Lower leg skin (tissue), 4 donors: ENCODE measurements at regions not wholly inside any gene's neighbourhood (a gene's known extent, or its start where the extent isn't known, plus 50 kb on each side); places are given as distances from the start of the nearest gene placed in this dataset.
"Not testable (repeated sequence)": the region's sequence is repeated elsewhere in the genome, so short reads cannot be mapped to it uniquely, and the experiment has no call there.

Source experiments
- DNase-seq, 2 donors: peaks; one replicate each; pipeline ENCODE4 v3.0.0-alpha.2; 2019; ENCODE audit warnings: low spot score in 2 of 2
- H3K4me3 ChIP-seq: fragments of 200-600 bp; sonication (generic); 2 replicates; pipeline ENCODE4 v1.5.1; 2017; ENCODE audit warnings: mild to moderate bottlenecking, low read depth; ENCODE audit not compliant: poor library complexity, severe bottlenecking
- CTCF ChIP-seq, 3 donors: fragments of 450-650 bp; IDR thresholded peaks; one replicate each; pipeline ENCODE4 v1.5.1; 2016; ENCODE audit warnings: antibody characterized with exemption in 3 of 3, mild to moderate bottlenecking in 3 of 3, moderate library complexity in 2 of 3
- POLR2A ChIP-seq, 2 donors: fragments of 450-650 bp; IDR thresholded peaks; one replicate each; pipeline ENCODE4 v1.6.1; 2016 to 2017; ENCODE audit warnings: antibody characterized with exemption in 2 of 2, mild to moderate bottlenecking in 1 of 2, moderate library complexity in 1 of 2
- WGBS, 2 donors: methylation state at CpG; one replicate each; pipeline ENCODE4 v1.1.5; 2018; 5-methylcytosine and 5-hydroxymethylcytosine counted together
- intact Hi-C: fragments of 100-400 bp; cut with DNase I; formaldehyde crosslinking; loops from one replicate; pipeline ENCODE4 v1.15.0; 2023; ENCODE audit warnings: low total_unique reads

- no peak for DNase-seq
- 92 to 98% methylated on average over 8 to 10 of the region's 25 CpGs for WGBS, 2 donors
- no peak for TF ChIP-seq CTCF (IDR thresholded peaks at IDR 0.05)
- no peak for TF ChIP-seq POLR2A (IDR thresholded peaks at IDR 0.05)
- intact Hi-C loops: loop anchor here (10.0 kb wide), 1 partner anchor 134 kb away; no protein-coding TSS in a partner anchor
- H3K4me3 ChIP-seq: no peak overlapping the region
Observed at GRCh38 chr6:56720882-56721281, 78.2 kb upstream of the DST start.

- not testable (repeated sequence) for H3K4me3 ChIP-seq, DNase-seq
- intact Hi-C loops: loop anchor here (10.0 kb wide), 1 partner anchor 135 kb away; no protein-coding TSS in a partner anchor
- WGBS, 2 donors: 85 to 95% methylated on average over 4 of the region's 4 CpGs
Observed at GRCh38 chr6:56720202-56720601, 77.5 kb upstream of the DST start.

GRCh38 chr6:56719315-56720058 lies 76.8 kb upstream of the DST start:
- 85% methylated on average over 13 of the region's 13 CpGs for WGBS, 2 donors
- intact Hi-C loops: loop anchor here (10.0 kb wide), 1 partner anchor 135 kb away; no protein-coding TSS in a partner anchor
- DNase-seq: not testable (repeated sequence)

GRCh38 chr6:56718236-56718635 lies 75.5 kb upstream of the DST start:
- DNase-seq: no peak
- no peak for TF ChIP-seq POLR2A (IDR thresholded peaks at IDR 0.05)
- no peak for TF ChIP-seq CTCF (IDR thresholded peaks at IDR 0.05)
- intact Hi-C loops: no loop called here
- H3K4me3 ChIP-seq: no peak overlapping the region

More at GRCh38 chr6:56719315-56720058, 76.8 kb upstream of the DST start:
- not testable (repeated sequence) for H3K4me3 ChIP-seq

GRCh38 chr6:56716229-56716628 lies 73.5 kb upstream of the DST start:
- 83 to 91% methylated on average over 3 of the region's 3 CpGs for WGBS, 2 donors
- DNase-seq: no peak
- H3K4me3 ChIP-seq: no peak overlapping the region
- TF ChIP-seq POLR2A (IDR thresholded peaks at IDR 0.05) (no peak), CTCF (IDR thresholded peaks at IDR 0.05) (no peak)
- intact Hi-C loops: no loop called here

- DNase-seq: no peak
- WGBS, 2 donors: 85 to 90% methylated on average over 3 of the region's 3 CpGs
- no peak for TF ChIP-seq CTCF (IDR thresholded peaks at IDR 0.05)
- TF ChIP-seq POLR2A (IDR thresholded peaks at IDR 0.05): no peak
- intact Hi-C loops: no loop called here
- H3K4me3 ChIP-seq: no peak overlapping the region
Observed at GRCh38 chr6:56715741-56716140, 73.1 kb upstream of the DST start.

GRCh38 chr6:56714982-56715456 lies 72.3 kb upstream of the DST start:
- no peak overlapping the region for H3K4me3 ChIP-seq
- DNase-seq: no peak
- intact Hi-C loops: no loop called here
- TF ChIP-seq CTCF (IDR thresholded peaks at IDR 0.05) (no peak), POLR2A (IDR thresholded peaks at IDR 0.05) (no peak)
- WGBS, 2 donors: 49 to 51% methylated on average over 2 of the region's 2 CpGs
